NB4 (cell line): ENCODE measurements at regions not wholly inside any gene's neighbourhood (a gene's known extent, or its start where the extent isn't known, plus 50 kb on each side); places are given as distances from the start of the nearest gene placed in this dataset.

Source experiments
- MYC ChIP-seq: IDR thresholded peaks from 2 replicates; pipeline ENCODE4 v1.6.1; 2011; ENCODE audit warnings: low read depth, low read length
- POLR2A ChIP-seq: IDR thresholded peaks from 2 replicates; pipeline ENCODE4 v1.6.1; 2011; ENCODE audit warnings: mild to moderate bottlenecking; ENCODE audit not compliant: insufficient read length; ENCODE audit errors: extremely low read depth
- TF ChIP-seq, protein P1 (sequence below): IDR thresholded peaks from one replicate; pipeline ENCODE4 v1.5.1; 2012; ENCODE audit warnings: low read depth, low read length
- TF ChIP-seq, protein P2 (sequence below): IDR thresholded peaks from 2 replicates; pipeline ENCODE4 v1.6.1; 2011; ENCODE audit warnings: low read depth, low read length

DNA sequence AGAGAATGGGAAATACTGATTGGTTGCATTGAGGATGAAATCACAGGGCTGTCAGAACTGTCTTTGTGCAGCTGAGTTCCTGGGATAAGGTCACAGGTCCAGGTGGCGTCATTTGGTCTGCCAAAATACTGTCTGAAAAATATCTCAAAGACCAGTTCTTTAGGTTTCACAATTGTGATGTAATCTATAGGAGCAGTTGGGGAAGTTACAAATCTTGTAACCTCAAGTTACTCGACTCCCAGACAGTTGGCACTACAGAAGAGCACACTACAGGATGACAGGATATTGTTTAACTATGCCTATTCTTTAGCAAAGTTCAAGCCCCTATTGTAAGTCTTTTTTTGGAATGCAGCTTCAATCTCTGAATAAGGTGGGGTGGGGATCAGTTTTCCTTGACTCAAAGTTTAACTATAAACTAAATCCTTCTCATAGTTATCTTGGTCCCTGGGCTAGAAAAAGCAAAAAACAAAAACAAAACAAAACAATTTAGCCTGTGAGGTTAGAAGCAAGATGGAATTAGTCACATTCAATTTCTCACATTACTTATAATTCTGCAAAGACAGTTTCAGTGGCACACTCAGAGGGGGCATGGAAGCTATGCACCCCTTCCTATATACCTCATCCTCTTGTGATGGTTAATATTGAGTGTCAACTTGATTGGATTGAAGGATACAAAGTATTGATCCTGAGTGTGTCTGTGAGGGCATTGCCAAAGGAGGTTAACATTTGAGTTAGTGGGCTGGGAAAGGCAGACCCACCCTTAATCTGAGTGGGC is 276.0 kb downstream of the AUH start:
- TF ChIP-seq, protein P1, sequence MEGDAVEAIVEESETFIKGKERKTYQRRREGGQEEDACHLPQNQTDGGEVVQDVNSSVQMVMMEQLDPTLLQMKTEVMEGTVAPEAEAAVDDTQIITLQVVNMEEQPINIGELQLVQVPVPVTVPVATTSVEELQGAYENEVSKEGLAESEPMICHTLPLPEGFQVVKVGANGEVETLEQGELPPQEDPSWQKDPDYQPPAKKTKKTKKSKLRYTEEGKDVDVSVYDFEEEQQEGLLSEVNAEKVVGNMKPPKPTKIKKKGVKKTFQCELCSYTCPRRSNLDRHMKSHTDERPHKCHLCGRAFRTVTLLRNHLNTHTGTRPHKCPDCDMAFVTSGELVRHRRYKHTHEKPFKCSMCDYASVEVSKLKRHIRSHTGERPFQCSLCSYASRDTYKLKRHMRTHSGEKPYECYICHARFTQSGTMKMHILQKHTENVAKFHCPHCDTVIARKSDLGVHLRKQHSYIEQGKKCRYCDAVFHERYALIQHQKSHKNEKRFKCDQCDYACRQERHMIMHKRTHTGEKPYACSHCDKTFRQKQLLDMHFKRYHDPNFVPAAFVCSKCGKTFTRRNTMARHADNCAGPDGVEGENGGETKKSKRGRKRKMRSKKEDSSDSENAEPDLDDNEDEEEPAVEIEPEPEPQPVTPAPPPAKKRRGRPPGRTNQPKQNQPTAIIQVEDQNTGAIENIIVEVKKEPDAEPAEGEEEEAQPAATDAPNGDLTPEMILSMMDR, result no peak
- TF ChIP-seq, protein P2, sequence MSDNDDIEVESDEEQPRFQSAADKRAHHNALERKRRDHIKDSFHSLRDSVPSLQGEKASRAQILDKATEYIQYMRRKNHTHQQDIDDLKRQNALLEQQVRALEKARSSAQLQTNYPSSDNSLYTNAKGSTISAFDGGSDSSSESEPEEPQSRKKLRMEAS, result peak; percentile 43; the same call in 1 of the 2 replicates
- TF ChIP-seq POLR2A (no peak), MYC (peak; percentile 59; the same call in 1 of the 2 replicates)
